ENCODE measurements at regions not wholly inside any gene's neighbourhood (a gene's known extent, or its start where the extent isn't known, plus 50 kb on each side); places are given as distances from the start of the nearest gene placed in this dataset.
"Not testable (repeated sequence)": the region's sequence is repeated elsewhere in the genome, so short reads cannot be mapped to it uniquely, and the experiment has no call there.

DNA sequence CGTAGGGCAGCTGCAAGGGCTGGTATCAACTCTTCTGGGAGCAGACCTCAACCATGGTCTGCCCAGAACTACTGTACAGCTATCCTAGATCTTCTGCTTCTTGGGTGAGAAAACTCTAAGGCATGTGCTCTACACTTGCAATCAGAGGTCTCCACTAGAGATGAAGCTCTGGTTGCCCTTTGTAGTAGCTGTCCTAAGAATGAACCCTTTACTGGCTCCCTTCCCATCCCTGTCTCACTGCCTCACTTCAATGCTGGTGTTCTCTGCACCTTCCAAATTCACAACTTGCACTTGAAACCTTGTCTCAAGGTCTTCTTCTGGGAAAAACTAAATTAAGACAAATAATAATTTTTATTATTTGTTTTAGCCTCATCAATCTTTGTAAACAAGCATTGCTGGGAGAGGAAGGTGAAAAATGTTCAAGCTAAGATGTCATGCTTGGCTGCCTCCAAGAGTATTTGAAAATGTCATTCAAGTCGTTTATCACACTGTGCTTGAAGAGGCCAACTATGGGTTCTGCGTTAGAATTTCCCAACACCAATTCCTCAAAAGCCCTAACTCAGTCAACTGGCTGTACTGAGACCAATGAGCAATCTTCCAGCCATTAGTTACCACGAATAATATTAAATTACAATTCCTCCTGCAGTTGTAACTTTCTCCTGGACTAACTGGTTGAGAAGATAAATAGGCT is 216.9 kb upstream of the ADRA1D start:
- Histone ChIP-seq H3K36me3 (no peaks in the 10 kb centered on the region), H3K4me3 (ENCODE audit: low read depth, low read length) (no peak overlapping the region), H3K9me3 (ENCODE audit: severe bottlenecking) (no peaks in the 10 kb centered on the region), H3K27me3 (ENCODE audit: insufficient read depth, low read depth, severe bottlenecking) (no peaks in the 10 kb centered on the region), H3K27ac (no peak overlapping the region)
- no peak for TF ChIP-seq CTCF (IDR thresholded peaks at IDR 0.05; ENCODE audit: low read depth, low read length)
- DNase-seq: no peak

DNA sequence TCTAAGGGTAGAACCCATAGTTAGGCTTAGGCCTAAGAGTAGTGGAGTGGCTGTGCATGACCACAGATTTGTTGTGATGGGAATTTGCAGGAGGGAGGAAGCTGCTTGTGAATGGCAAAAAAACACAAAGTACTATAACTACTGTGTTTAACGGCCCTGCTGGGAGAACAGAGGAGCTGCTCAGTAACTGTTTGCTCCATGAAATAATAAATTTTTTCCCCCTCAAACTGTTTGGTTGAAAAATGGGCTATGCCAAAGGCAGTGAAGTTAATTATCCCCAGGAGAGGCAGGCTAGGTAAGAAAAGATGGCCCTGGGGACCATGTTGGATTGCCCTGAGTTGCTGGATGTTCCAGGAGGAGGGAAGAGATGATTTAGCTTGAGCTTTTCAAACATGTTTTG is 216.1 kb upstream of the ADRA1D start:
- no peak for DNase-seq
- H3K27ac ChIP-seq: no peak overlapping the region

DNA sequence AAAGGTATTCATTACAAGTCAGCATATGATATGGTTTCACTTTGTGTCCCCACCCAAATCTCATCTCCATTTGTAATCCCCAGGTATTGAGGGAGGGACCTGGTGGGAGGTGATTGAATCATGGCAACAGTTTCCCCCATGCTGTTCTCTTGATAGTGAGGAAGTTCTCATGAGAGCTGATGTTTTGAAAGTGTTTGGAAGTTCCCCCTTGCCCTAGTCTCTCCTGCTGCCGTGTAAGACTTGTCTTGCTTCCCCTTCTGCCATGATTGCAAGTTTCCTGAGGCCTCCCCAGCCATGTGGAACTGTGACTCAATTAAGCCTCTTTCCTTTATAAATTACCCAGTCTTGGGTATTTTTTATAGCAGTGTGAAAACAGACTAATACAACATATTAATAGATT is 213.7 kb upstream of the ADRA1D start:
- H3K36me3 ChIP-seq; H3K27ac ChIP-seq; H3K27me3 ChIP-seq (ENCODE audit: insufficient read depth, low read depth, severe bottlenecking); H3K9me3 ChIP-seq (ENCODE audit: severe bottlenecking); DNase-seq; H3K4me3 ChIP-seq (ENCODE audit: low read depth, low read length): not testable (repeated sequence)

More for the DNA sequence above, 216.1 kb upstream of the ADRA1D start:
- H3K36me3 ChIP-seq: no peaks in the 10 kb centered on the region
- H3K9me3 ChIP-seq (ENCODE audit: severe bottlenecking): no peaks in the 10 kb centered on the region
- H3K27me3 ChIP-seq (ENCODE audit: insufficient read depth, low read depth, severe bottlenecking): no peaks in the 10 kb centered on the region
- no peak for TF ChIP-seq CTCF (IDR thresholded peaks at IDR 0.05; ENCODE audit: low read depth, low read length)
- H3K4me3 ChIP-seq (ENCODE audit: low read depth, low read length): no peak overlapping the region

DNA sequence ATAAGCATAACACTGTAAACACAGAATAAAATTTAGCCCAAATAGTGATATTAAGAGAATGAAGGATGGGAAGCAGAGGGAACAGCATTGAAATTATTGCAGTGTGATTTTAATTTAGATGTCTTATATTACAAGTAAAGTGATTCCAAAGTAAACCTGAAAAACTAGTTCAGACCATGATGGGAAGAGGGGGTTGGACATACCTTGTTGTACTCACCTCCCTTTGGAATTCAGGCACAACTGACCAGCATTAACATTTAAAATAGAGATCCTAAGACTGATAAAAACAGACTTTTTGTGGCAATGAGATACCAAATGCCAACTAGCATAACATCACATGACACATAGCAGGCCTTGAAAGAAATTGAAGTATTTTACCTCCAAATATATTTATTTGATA is 210.0 kb upstream of the ADRA1D start:
- no peak for TF ChIP-seq CTCF (IDR thresholded peaks at IDR 0.05; ENCODE audit: low read depth, low read length)
- Histone ChIP-seq H3K27ac (no peak overlapping the region), H3K4me3 (ENCODE audit: low read depth, low read length) (no peak overlapping the region), H3K27me3 (ENCODE audit: insufficient read depth, low read depth, severe bottlenecking) (no peaks in the 10 kb centered on the region), H3K9me3 (ENCODE audit: severe bottlenecking) (no peaks in the 10 kb centered on the region), H3K36me3 (no peaks in the 10 kb centered on the region)
- no peak for DNase-seq

- H3K4me3 ChIP-seq (ENCODE audit: low read depth, low read length): no peak overlapping the region
- H3K9me3 ChIP-seq (ENCODE audit: severe bottlenecking): no peaks in the 10 kb centered on the region
- no peaks in the 10 kb centered on the region for H3K27me3 ChIP-seq (ENCODE audit: insufficient read depth, low read depth, severe bottlenecking)
- H3K27ac ChIP-seq: no peak overlapping the region
- DNase-seq: no peak
- H3K36me3 ChIP-seq: no peaks in the 10 kb centered on the region
- TF ChIP-seq CTCF (IDR thresholded peaks at IDR 0.05; ENCODE audit: low read depth, low read length): no peak
Measured at GRCh38 chr20:4457566-4458543, 208.8 kb upstream of the ADRA1D start.

DNA sequence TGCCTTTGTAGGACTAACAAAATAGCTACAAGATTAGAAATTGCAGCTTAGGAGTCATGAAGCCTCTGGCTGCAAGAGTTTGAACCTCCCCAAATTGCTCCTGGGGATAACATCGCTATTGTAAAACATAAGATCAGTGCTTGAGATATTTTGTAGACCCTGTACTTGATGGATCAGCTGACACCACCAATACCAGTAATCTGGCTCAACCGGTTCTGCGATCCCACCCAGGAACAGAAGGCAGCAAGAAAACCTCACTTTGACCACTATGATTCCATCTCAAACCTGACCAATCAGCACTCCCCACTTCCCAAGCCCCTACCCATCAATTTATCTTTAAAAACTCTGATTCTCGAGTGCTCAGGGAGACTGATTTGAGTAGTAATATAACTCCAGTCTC is 206.9 kb upstream of the ADRA1D start:
- Histone ChIP-seq H3K9me3 (ENCODE audit: severe bottlenecking) (no peaks in the 10 kb centered on the region), H3K36me3 (no peaks in the 10 kb centered on the region), H3K4me3 (ENCODE audit: low read depth, low read length) (no peak overlapping the region), H3K27me3 (ENCODE audit: insufficient read depth, low read depth, severe bottlenecking) (no peaks in the 10 kb centered on the region), H3K27ac (no peak overlapping the region)
- no peak for DNase-seq
- no peak for TF ChIP-seq CTCF (IDR thresholded peaks at IDR 0.05; ENCODE audit: low read depth, low read length)

Measured in WERI-Rb-1 (cell line).